ENCODE measurements at regions not wholly inside any gene's neighbourhood (a gene's known extent, or its start where the extent isn't known, plus 50 kb on each side); places are given as distances from the start of the nearest gene placed in this dataset.

DNA sequence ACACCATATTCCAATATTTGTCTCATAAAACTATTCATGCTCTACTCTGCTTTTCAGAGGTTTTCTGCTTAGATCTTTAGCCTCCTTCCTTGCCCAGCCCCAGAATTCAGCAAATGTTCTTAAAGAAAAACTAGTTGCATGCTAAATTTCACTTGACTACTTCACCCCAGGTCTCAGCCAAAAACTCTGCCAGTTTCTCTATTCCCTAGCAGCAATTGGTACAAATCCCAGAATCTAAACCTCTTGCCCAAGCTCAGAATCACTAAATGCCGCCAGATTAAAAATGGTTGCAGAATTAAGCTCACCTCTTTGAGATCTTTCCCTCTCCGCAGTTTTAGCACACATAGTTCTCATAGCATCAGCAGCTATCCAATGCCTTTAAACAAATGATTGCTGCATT lies 331.2 kb upstream of the SMARCA2 start:
- no peak for DNase-seq (ENCODE audit: low spot score)

DNA sequence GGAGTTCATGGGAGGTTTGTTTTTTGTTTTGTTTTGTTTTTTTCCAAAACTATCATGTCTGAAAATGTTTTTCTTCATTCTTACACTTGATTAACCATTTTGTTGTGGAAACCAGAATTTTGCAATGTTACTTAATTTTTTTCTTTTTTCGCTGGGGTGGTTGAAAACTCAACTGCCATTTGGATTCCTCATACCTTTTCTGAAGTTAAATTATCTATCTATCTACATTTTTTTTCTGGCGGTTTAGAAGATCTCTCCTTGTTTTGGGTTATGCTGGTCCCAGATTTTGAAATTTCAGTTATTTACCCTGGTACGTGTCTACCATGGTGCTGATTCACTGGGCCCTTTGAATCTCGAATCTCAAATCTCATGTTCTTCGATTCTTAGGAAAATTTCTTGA lies 316.2 kb upstream of the SMARCA2 start:
- DNase-seq (ENCODE audit: low spot score): no peak

DNA sequence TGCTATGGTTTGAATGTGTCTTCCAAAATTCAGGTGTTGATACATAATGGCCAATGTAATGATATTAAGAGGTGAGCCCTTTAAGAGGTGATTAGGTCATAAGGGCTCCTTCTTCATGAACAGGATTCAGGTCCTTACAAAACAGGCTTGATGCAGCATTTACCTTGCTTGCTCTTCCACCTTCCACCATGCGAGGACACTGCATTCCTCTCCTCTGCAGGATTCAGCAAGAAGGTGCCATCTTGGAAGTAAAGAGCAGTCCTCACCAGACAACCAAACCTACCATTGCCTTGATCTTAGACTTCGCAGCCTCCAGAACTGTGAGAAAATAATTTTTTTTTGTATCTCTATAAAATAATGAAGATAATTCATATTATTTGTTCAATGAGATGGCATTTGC lies 314.0 kb upstream of the SMARCA2 start:
- DNase-seq (ENCODE audit: low spot score): peak; percentile 4

DNA sequence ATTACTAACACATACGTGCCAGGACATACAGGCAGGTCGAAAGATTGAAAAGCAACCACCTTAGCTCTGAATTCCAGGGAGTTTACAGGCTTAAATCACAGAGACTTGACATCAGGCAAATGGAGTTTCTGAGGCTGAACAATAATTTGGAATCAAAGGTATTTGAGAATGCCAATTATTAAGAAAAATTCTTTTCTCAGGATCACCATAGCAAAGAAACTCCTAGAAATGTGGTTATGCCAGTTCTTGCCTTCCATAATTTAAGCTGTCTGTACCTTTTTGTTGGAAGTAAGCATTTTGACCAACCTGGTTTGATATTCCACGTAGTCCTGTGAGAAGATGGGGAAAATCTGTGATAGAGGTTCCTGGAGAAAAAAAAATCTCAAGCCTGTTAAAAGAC lies 312.4 kb upstream of the SMARCA2 start:
- DNase-seq (ENCODE audit: low spot score): no peak

DNA sequence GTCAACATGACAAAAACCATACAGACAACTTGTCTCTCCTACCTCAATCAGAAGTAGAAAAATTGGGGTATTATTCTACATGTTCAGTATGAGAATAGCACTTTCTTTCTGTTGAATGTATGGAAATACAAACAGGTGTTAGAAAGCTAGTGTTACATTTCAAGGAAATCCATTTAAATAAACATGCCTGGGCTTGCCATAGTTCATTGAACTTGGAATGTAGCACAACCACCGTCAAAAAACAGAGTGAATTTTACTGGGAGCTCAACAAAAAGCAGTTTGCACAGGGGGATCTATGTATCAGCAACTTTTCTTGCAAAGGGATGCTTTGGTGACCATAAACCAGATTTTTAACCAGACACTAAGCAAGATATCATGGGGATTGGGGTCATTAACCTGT lies 307.9 kb upstream of the SMARCA2 start:
- no peak for DNase-seq (ENCODE audit: low spot score)

DNA sequence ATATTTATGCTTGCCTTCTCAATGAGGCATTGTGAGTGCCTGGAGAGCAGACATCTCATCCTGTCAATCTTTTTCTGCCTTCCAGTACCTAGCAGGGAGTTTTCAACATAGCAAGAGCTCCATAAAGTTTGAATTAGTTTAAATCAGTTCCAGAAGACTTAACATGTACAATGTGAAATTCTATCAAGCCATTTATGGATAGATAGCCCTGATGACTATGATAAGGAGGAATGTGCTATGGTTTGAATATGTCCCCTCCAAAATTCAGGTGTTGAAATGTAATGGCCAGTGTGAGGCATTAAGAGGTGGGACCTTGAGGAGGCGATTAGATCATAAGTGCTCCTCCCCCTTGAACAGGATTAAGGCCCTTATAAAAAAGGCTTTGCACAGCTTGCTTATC lies 306.9 kb upstream of the SMARCA2 start:
- no peak for DNase-seq (ENCODE audit: low spot score)

DNA sequence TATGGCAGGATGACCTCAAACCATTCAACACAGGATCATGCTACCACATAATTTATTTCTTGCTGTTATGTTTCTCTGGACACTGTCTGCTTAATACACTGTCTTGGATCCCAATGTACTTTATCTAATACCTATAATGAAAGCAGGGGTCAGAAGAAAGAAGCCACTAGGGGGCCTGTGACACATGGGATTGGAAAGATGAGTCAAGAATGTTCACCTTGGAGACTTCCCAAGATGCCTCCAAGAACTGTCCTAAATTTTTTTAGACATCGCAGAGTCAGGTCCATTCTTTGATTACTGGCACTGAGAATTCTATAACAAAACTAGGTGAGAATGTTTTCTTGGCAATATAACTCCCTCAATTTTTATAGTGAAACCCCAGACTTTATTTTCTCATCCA lies 305.8 kb upstream of the SMARCA2 start:
- peak; percentile 31 for DNase-seq (ENCODE audit: low spot score)

DNA sequence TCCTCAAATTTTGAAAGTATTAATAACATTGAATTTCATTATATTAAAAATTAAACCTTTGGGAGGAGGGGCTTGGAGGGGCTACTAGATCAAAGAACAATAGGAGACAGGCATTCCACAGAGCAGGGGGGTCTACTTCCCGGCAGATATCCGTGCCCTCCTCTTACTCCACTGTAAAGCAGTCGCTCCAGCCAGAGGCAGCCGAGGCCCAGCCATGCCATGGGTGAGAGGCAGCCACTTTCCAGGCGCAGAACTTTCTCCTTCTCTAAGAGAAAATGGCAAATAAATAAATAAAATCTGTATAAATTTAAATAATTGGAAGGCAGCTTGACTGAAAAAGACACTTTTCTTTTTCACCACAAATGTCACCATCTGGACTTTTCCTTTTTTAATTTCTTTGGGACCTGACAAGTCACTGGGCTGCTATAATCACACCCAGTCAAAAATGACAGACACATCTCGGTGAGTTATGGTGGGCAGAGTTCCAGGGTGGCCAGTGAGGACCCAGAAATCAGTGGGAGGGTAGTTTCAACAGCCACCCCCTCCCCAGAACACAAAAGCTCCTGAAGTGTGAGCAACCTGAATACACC lies 302.2 kb upstream of the SMARCA2 start:
- no peak for DNase-seq (ENCODE audit: low spot score)

DNA sequence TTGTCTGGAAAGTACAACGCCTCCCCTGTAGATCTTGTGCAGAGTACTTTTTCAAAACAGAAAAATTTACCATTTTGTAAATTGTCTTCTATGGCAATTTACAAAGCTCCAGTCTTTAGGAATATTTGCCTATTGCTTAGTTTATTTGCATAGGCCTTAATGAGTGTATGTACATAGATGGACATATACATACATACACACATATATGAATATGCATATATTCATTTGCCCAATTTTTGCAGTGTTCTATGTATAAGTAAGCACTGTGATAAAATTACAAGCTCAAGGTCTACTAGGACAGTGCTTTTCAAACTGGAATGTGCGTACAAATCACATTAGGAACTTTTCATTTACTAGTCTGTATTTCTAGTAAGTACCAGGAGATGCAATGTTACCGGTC lies 301.3 kb upstream of the SMARCA2 start:
- DNase-seq (ENCODE audit: low spot score): no peak

DNA sequence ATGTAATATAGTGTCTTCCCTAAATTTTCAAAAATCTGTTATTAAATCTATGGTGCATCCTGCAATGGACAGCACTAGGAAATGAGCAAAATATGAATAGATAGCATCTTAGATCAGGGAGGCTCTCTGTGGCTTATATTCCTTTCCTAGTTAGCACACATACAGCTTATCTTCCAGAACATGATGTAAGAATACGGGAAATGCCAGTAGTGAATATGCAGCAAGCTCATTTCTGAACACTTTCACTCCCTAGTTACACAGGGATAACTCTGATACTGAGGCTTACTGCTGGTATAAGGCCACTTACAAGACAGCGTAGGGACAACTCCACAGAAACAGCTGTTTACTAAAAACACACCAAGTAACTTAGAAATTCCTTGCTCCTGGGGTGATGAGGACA lies 297.3 kb upstream of the SMARCA2 start:
- DNase-seq (ENCODE audit: low spot score): no peak

DNA sequence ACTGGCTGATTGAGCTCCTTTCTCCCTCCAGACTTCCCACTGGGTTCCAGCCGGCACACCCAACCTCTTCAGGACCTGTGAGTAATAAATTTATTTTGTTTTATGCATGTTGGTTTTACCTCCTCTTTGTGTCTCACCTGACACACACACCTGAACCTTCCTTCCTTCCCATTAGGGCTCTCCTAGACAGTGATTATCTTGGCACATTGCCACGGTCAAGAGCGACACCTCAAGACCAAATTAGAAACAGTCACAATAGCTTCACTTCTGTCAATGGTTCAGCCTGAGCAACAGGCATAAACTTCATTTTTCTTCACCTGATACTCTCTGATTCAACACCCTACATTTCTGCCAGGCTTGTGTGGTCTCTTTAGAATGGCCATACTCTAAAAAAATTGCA lies 296.3 kb upstream of the SMARCA2 start:
- DNase-seq (ENCODE audit: low spot score): no peak

DNA sequence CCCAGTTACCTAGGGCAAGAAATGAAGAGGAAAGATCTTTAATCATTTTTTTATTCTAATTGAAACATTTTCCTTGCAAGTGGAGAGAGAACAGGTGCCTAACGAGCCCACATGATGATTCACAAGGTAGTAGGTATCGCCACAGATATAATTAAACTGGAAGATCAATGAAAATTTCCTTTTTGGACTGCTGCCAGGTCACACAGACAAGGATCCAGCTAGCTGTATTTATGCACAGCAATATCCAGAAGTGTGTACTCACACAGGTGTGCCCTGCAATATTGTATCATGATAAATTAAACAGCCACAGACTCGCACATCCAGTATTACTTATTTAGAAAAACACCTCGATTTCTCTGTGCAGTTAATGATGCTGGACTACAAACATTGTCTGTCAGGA lies 294.0 kb upstream of the SMARCA2 start:
- no peak for DNase-seq (ENCODE audit: low spot score)

DNA sequence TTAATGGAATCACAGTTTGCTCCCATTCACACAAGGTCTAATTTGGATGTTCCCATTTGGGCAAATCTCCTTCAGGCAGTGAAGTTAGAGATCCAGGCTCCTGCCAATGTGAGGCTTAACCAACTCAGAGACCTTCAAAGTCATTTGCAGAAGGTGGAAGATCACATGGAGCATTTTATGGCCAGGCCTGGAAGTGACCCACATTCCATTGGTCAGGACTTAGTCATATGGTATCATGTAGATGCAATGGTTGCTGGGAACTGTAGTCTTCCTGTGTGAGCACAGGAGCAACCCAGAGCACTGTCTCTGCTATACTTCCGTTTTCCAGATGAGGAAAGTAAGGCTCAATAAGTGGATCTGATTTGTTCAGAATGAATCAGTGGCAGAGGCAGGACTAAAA lies 292.7 kb upstream of the SMARCA2 start:
- peak; percentile 67 for DNase-seq (ENCODE audit: low spot score)

DNA sequence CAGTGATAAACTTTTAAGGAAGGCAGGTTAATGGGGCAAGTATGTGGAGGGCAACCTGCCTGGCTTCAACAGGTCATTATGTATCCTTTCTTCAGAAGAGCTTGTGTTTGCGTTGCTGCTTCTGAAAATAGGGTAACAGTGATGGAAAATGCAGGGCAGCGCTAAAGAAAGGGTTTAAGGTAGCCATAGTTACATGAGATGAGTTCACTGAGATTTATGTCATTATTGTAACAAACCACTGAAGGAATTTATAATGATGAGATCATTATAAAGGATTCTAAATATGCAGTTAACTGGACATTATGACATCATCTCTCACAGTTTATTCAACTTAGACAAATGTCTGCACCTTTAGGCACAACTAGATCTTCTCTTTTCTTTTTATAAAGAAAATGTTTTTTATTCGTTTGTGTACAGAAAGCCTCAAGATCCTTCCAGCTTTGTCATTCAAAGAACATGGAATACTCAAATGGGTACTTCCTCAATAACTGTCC lies 291.6 kb upstream of the SMARCA2 start:
- no peak for DNase-seq (ENCODE audit: low spot score)

DNA sequence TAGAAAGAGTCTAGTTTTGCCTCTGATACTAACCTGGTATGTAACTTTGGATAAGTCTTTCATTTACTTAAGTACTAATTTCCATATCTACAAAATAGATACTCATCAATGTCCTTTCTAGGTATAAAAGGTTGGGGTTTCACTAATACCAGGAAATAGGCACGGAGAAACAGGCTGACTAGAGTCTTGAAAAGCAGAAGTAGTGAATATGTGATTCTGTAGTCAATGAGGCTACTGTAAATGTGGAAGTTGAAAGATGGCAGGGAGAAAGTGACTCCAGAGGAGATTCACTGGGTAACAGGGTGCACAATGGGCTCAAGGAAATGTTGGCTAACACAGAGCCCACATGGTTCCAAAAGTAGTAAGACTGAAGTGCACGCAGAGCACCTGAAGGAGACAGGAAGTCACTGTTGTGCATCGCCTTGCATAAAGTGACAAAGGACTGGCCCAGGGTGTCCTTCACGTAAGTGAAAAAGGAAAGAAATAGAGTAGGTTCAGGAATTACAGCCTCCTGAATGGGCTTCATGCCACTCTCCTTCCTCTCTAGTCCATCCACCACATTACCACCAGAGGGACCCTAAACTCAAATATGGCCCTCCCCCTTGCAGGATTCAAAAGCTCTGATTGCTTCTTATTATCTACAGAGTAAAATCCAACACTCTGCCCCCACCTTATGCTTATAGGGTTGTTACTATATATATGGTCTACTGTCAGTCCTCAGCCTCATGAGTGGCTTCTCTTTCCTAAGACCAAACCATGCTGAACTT lies 288.0 kb upstream of the SMARCA2 start:
- peak; percentile 36 for DNase-seq (ENCODE audit: low spot score)

DNA sequence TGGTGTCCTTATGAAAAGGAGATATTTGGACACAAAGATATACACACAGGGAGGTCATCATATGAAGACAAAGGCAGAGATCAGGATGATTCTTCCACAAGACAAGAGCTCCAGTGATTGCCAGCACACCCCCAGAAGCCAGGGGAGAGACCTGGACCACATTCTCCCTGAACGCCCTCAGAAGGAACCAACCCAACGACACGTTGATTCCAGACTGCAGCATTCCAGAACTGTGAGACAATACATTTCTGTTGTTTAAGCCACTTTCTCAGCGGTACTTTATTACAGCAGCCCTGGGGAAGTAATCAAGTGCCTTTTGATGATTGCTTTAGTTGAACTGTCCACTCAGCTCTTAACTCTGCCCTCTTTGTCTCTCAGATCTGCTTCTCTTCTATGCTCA lies 285.5 kb upstream of the SMARCA2 start:
- DNase-seq (ENCODE audit: low spot score): no peak

DNA sequence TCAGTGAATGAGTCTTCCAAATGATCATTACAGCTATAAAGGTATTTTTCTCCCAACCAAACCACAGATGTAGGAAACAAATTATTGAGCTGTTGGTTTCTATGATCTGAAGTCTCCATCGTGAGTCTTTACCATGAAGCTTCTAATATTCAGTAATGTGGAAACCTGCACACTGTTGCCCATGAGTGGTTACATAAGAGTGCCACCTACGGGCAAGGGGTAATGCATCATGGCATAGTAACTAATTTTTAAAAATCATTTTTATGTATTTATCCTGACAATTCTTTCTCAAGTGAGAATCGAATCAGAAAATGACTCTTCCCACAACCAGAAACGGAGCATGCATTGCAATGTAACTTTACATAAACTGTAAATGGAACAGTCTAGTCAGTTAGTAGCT lies 282.5 kb upstream of the SMARCA2 start:
- peak; percentile 53 for DNase-seq (ENCODE audit: low spot score)

DNA sequence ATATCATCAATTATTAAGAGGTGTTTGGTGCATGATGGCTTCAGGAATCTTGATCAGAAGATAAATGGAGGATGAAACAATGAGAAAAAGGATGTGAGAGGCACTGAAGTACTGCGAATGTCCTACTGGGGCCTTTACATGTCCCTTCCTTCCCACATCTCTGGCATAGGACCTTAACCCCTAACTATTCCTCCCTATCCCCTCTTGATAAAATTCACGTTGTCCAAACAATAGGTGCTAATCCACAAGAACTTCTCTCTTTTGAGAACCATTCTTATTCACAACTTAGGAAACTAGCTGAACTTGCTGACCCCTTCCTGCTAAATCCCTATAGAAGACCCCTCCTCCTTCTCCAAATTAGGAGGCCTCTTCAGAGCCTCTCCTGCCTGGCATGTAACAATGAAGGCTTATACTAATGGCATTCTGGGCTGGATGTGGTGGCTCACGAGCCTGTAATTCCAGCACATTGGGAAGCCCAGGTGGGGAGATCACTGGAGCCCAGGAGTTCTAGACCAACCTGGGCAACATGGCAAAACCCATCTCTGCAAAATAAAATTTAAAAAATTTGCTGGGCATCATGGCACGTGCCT lies 276.5 kb upstream of the SMARCA2 start:
- DNase-seq (ENCODE audit: low spot score): no peak

DNA sequence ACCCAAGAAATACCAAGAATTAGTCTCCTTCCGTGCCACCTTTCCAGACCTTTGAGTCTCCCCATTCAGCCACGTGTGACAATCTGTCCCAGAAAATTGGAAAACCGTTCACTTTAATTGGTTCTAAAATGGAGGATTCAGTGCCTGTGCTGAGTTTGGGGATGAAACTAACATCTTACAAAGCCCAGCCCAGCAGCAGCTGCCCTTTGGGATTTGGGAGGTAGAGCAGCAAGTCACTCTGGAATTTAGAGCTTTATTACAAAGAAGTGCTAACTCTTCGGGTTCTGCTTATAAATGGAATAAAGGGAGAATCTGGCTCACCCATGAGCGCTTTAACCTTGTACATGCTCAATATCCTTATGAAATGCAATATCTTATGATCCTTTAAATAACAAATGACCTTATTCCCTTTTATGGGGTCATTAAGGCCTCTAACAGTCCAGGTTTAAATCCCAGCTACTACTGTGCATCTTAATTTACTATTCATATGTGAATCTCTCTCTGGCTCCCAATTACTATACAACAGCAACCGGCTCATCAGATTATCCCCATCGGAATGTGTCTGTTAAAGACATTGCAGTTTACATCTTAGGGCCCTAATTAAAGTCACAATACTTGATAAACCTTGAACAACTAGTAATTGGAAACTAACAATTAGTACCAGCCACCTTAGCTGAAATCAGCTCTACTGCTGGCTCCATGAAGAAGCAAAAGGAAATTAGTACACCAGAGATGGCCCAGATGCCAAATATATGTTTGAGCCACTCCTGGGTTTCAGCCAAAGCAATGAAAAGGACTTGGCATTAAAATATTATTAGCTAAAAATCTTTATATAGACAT lies 271.8 kb upstream of the SMARCA2 start:
- no peak for DNase-seq (ENCODE audit: low spot score)

DNA sequence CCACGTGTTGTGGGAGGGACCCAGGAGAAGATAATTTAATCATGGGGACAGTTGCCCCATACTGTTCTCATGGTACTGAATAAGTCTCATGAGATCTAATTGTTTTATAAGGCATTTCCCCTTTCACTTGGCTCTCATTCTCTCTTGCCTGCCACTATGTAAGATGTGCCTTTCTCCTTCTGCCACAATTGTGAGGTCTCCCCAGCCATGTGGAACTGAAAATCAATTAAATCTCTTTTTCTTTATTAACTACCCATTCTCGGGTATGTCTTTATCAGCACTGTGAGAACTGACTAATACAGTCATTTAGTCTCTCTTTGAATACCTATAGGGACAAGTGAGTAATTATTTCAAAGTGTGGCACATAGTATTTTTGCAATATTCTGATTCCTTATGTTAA lies 269.2 kb upstream of the SMARCA2 start:
- no peak for DNase-seq (ENCODE audit: low spot score)

DNA sequence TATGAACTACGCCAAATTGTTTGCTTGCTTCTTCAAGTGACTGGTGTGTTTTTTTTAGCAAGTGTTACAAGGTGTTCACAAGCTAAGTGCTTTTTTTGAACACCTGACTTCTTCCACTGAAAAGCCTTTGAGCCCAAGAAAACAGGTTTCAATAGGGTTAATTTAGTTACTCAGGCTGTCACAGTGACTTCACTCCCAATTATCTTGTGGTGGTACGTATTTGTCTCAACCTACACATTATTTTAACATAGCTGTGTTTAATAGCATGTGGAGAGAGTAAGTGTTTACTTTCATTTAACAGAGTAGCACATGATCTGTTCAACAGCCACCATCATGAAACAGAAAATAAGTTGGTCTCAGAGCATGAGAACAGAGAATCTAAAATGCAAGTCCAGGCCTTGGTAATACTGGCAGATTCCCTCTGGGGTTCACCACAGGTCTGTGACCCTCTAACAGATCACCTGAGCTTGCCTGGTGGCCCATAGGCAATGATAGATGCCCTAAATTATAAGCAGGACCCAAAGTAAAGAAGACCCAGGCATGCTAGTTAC lies 267.7 kb upstream of the SMARCA2 start:
- DNase-seq (ENCODE audit: low spot score): no peak

DNA sequence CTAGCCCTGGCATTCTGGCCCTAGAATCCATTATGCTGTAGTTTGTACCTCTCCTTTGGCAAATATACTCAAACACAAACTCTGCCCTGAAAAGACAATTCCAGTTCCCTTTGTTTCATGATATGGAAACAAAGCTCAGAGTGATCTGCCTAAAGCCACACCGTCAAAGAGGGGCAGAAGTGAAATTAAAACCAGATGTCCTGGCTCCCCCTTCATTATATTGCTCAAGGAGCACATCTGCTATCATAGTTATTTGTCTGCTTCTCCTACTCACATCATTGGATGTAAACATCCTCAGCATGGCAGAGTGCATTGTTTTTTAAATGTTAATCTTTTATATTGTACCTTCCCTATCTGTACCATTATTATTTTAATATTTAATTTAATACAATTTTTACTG lies 266.7 kb upstream of the SMARCA2 start:
- no peak for DNase-seq (ENCODE audit: low spot score)

Measured in NAMALWA (cell line).